ENCODE measurements at regions not wholly inside any gene's neighbourhood (a gene's known extent, or its start where the extent isn't known, plus 50 kb on each side); places are given as distances from the start of the nearest gene placed in this dataset.
"Not testable (repeated sequence)": the region's sequence is repeated elsewhere in the genome, so short reads cannot be mapped to it uniquely, and the experiment has no call there.

DNA sequence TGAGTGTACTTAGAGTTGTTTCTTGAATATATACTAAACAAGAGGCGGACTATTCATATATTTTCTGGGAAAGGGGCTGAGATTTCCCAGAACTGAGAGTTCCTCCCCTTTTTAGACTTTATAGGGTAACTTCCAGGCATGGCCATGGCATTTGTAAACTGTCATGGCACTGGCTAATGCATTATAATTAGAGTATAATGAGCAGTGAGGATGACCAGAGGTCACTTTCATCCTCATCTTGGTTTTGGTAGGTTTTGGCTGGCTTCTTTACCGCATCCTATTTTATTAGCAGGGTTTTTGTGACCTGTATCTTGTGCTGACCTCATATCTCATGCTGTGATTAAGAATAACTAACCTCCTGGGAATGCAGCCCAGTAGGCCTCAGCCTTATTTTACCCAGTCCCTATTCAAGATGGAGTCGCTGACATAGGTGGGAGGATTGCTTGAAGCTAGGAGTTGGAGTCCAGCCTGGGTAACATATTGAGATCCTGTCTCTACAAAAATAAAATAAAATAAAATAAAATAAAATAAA lies 91.4 kb downstream of the MOBP start:
- DNase-seq, result no peak

DNA sequence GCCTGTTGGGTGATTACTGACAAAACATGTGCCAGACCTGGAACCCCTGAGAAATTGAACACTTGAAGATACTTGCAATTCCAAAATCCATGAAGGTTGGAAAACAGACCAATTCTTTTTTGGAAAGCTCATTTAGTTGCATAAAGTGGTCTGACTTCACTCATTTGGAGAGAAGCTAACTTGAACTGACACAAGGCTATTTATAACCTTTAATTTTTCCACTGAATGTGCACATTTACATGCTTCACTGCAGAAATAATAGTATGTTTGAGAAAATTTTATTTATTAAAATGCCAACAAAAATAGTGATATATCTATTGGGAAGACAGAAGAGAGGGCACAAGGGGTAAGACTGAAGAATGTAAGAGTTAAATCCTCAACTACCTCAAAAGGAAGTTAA lies 92.1 kb downstream of the MOBP start:
- no peak for DNase-seq

DNA sequence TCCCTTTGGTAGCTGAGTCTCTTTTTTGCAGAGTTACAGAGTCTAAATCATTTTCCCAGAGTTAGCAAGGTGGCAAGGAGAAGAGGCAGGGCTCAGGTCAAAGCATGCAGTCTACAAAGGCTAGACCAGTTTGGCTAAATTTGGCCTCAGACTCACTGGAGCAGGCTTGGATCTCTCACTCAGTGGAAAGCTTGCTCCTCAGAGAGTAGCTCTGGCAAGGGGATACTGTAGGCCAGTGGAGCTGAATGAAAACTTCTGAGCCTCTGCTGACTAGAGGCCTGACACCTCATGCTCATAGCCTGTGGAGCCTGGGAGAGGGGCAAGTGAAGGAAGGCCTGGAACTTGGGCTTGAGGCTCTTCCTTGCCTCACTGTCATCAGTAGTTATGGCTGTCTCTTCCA lies 101.0 kb downstream of the MOBP start:
- no peak for DNase-seq

DNA sequence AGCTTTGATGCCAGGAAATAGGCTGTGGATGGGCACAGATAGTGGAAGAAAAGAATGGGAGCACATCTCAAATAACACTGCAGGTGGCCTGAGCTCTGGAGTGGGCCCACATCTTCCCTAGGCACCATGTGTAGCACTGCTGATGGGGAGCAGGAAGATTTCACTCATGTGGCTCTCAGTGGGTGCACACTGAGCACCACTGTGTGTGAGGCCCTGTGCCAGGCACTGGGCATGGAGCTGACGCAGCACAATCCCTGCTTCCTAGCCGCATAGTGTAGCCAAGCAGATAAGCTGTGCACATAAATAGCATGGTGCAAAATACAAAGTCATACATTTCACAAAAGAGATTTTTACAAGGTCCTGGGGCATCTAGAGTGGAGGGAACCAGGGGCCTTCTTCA lies 101.6 kb downstream of the MOBP start:
- no peak for DNase-seq

DNA sequence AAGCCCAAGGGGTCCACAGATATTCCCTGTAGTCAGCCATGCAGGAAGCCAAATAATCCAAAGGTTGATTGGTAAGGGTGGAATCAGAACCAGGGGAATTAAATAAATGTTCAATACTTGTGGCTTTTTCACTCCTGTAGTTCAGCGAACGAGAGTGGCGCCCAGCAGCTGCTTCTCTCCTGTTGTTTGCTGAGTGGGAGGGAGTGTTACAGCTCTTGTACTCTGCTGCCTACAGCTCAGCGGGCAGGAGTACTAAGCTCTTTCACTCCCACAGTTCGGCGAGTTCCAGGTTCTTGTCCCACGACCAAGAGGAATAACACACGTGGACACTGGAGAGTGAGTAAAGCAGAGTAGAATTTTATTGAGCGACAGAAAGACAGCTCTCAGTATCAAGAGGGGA lies 105.9 kb downstream of the MOBP start:
- DNase-seq, result no peak

DNA sequence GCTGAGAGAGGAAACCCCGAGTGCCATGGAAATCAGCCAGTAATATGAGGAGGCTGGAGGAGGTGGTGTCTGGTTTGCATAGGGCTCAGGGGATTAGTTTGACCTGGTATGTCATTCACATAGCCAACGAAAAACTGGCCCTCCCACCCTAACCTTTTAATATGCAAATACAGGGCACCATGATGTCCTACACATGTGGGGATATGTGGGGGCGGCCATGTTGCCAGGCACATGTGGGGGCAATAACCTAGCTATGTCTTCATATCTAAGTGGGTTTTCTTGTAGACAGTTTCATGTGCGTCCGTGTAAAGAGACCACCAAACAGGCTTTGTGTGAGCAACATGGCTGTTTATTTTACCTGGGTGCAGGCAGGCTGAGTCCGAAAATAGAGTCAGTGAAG lies 110.1 kb downstream of the MOBP start:
- no peak for DNase-seq

DNA sequence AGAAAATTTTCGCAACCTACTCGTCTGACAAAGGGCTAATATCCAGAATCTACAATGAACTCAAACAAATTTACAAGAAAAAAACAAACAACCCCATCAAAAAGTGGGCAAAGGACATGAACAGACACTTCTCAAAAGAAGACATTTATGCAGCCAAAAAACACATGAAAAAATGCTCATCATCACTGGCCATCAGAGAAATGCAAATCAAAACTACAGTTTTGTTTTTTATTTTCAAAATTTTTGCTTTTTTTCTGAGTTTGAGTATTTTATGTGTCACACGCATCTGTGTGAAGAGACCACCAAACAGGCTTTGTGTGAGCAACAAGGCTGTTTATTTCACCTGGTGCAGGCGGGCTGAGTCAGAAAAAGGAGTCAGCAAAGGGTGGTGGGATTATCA lies 118.7 kb downstream of the MOBP start:
- DNase-seq, result not testable (repeated sequence)

DNA sequence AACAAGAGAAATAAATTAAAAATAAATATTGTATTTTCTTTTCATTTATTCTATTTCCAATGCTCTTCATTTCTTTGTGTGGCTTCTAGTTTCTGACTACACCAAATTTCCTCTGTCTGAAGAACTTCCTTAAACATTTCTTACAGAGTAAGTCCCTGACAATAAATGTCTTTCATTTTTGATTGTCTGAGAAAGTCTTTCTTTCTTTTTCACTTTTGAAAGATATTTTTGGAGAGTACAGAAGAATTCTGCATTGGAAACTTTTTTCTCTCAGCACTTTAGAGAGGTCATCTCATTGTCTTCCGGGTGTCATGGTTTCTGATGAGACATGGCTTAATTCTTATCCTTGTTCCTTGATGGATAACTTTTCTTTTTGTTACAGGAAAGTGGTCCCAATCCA lies 119.6 kb downstream of the MOBP start:
- no peak for DNase-seq

DNA sequence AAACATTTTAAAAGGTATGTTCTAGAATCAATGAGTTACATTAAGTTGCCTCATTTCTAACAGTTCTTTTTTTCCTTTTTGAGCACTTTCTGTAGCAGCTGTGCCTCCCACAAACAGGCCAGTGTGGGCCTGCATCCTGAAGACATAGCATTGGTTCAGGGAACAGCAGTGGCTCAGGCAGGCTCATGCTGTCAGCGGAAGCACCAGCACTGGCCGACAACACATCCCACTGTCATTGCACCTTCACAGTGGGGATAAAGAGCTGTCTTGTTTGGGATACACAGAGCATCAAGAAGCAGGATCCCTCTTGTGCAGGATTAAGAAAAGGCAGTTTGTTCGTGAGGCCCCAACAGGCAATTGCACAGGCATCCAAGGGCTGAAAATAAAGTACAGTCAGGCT lies 123.3 kb downstream of the MOBP start:
- no peak for DNase-seq

DNA sequence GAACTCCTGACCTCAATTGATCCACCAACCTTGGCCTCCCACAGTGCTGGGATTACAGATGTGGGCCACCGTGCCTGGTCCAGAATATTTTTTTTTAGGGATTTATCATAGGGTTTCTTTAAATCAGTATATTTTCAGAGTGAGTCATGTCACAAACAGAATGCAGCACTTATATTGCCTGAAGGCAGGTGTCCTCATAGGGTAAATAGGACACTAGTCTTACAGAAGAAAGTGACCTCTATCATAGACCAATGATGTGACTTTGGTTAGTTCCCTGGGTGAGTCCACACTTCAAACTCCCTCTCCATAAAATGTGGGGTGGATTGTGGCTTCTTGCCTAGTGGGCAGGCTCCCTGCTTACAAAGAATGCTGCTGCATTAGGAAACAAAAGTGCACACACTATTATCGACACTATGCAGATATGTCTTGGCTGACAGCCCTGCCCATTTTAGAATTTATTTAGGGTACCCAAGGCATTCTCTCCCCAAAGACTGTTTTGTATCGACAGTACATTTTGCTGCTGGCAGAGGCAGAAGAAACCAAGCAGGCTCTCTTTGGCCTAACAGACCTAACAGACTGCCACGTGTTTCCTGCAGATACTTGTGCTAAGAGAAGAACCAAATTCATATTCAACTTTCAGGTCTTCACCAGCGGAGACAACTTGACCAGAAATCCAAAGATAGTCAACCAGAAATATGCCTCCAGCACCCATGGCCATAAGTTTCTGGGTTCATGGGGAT lies 125.0 kb downstream of the MOBP start:
- DNase-seq, result no peak

DNA sequence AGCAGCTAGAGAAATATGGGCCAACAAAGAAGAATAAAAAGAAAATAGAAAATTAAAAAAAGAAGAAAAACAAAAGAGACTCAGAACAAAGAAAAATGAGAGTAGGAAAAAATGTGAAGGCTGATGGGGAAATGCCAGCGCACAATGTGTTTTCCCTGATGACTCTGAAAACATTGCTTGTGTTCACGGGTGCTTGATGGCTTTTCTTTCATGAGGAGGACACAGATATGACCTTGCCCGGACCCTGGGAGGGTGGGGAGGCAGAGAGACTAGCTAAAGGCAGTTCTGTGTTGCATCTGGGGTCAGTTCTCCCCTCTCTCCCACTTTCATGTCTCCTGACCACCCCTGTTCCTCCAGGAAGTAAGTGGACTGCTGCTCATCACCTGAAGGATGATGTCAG lies 125.9 kb downstream of the MOBP start:
- DNase-seq, result no peak

DNA sequence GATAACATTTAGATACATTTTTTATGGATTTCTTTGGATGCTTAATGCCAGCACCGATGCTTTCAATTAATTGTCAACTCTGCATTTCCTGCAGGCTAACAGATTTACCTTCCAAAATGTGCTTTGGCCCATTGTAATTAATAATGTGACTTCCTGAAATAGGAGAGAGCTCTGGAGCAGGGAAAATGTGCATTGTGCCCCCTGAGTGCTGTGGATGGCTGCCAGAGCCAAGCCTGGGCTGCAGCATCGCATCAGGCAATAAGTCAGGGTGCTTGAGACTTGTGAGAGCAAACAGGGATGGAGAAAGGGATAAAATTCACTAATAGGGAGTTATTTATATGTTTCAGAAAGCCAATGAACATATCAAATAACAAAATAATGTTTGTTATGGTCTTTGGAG lies 133.8 kb downstream of the MOBP start:
- no peak for DNase-seq

DNA sequence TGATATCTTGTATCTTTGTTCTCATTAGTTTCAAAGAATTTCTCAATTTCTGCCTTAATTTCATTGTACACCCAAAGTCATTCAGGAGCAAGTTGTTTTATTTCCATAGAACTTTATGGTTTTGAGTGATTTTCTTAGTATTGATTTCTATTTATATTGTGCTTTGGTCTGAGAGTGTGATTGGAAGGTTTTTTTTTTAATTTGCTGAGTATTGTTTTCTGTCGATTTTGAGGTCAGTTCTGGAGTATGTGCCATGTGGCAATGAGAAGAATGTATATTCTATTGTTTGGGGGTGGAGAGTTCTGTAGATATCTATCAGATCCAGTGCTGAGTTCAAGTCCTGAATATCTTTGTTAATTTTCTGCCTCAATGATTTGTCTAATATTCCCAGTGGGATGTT lies 138.4 kb downstream of the MOBP start:
- DNase-seq, result no peak

DNA sequence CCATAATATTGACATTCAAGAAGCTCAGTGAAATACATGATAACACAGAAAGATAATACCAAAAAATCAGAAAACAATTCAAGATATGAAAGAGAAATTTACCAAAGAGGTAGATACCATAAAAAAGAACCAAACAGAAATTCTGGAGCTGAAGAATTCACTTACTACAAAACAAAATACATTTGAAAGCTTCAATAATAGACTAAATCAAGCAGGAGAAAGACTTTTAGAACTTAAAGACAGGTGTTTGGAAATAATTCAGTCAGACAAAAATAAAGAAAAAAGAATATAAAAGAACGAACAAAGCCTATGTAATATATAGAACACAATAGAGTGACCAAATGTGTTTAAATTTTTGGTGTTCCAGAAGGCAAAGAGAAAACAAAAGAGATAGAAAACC lies 158.7 kb downstream of the MOBP start:
- no peak for DNase-seq

DNA sequence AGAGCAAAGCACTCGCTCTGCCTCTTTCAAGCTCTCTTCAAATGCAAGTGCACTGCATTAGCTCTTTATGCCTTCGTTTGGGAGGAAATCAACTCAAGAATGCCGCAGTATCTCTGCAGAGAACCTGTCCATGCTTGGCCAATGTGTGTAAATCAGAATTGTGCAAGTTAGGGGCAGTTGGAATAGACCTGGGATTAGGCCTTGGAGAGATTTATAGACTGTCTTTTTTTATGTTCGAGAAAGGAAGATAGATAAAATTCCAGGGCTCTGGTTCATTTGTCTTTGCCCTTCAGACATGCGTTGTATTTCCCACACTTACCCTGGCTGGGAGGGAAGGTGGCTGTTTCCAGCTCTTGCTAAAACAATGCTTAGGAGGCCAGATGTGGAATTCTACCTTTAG lies 163.7 kb downstream of the MOBP start:
- peak in 1 of 2 experiments; percentile 35 for DNase-seq

DNA sequence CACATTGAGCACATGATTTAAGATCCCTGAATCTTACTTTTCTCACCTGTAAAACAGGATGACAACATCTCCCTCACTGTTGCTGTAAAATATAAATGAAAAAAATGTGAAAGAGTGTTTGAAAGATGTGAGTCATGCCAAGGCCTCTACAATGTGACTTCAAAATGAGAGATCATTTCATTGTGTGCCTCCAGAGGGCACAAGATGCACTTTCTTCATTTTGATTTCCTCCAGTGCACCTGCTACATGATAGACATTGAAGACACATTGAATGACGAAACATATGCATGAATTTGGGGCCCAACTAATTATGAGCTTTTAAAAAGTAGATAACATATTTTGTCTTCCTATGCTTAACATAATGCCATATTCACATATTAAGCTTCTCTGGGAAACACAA lies 170.3 kb downstream of the MOBP start:
- DNase-seq, result no peak

DNA sequence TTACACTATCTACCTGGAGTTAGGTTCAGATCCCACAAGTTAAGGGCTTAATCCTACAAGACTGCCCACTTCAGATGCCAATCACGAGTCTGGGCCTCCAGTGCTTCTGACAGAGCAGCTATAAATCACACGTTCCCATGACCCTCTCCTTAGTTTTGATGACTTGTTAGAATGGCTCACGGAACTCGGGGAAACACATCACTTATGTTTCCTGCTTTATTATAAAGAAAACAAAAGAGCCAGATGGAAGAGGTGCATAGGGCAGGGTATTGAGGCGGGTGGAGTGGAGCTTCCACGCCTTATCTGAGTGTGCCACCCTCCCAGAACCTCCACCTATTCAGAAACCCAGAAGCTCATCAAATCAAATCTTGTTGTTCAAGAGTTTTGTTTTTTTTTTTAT lies 170.8 kb downstream of the MOBP start:
- no peak for DNase-seq

DNA sequence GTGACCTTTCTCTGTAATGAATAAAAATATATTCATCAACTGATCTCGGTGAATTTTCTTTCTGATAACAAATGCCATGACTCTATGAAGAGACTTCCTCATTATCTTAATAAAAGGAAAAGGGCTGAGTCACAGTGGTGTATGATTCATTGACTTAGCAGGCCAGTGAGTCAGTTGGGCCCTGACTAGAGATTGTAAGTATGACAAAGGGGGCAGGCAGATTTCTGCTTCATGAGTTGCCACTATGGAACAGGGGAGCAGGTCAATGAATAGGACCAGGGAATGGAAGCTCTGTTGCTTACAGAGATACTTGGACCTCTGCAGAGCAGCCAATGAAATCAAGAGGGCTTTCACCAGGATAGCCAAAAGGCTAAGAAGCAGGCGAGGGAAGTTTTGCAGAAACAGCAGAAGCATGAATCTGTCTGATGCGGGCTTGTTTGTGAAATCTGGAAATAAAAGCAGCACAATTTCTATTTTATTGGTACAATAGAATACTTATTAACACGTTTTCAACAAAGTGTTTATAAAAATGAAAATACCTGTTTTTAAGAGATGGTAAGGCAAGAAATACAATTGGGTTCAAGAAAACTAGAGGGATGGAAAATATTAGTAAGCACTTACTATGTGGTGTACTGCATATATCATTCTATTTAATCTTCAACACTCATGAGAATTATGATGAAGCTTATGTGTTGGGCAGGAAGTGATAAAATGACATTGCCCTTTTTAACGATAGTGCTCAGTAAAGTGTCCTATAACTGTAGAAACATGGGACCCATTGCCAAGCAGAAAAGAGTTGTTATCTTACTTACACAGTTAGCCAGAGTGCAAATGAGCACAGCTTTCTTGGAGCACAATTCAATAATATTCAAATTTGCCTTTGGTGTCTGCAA lies 169.8 kb upstream of the MYRIP start:
- no peak for DNase-seq

DNA sequence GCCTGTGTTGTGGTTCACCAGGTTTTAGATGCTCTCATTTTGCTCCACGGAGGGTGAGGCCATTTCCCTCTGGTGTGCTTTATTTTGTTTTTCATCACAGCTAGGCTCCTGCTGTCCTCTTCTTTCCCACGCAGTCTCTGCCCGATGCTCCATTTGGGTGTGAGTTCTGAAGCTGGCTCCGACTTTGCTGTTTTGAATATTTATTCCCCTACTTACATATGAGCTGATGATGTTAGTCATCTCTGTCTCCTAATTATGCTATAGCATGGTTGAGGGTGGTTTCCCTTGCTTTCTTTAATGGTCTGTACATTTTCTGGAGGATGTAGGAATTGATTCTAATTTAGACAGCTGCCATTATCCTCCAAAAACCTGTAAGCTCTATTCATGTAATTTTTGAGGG lies 168.1 kb upstream of the MYRIP start:
- DNase-seq, result no peak

DNA sequence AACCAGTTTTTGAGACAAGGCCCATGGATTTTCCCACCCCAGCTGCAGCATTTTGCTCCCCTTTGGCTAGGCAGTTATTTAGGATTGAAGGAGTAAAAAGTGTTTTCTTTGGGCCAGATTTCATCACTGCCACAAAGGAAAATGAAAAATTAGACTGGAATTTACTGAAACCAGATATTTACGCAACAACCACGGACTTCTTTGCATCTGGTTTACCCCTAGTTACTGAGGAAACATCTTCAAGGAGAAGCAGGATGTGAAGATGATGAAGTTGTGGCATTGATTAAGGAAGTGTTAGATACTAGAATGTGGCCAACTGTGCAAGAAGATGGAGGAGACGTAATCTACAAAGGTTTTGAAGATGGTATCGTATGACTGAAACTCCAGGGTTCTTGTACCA lies 165.2 kb upstream of the MYRIP start:
- DNase-seq, result no peak

DNA sequence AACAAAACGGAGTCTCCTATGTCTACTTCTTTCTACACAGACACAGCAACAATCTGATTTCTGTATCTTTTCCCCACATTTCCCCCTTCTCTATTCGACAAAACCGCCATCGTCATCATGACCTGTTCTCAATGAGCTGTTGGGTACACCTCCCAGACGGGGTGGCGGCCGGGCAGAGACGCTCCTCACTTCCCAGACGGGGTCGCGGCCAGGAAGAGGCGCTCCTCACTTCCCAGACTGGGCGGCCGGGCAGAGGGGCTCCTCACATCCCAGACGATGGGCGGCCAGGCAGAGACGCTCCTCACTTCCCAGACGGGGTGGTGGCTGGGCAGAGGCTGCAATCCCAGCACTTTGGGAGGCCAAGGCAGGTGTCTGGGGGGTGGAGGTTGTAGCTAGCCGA lies 158.2 kb upstream of the MYRIP start:
- DNase-seq, result not testable (repeated sequence)

DNA sequence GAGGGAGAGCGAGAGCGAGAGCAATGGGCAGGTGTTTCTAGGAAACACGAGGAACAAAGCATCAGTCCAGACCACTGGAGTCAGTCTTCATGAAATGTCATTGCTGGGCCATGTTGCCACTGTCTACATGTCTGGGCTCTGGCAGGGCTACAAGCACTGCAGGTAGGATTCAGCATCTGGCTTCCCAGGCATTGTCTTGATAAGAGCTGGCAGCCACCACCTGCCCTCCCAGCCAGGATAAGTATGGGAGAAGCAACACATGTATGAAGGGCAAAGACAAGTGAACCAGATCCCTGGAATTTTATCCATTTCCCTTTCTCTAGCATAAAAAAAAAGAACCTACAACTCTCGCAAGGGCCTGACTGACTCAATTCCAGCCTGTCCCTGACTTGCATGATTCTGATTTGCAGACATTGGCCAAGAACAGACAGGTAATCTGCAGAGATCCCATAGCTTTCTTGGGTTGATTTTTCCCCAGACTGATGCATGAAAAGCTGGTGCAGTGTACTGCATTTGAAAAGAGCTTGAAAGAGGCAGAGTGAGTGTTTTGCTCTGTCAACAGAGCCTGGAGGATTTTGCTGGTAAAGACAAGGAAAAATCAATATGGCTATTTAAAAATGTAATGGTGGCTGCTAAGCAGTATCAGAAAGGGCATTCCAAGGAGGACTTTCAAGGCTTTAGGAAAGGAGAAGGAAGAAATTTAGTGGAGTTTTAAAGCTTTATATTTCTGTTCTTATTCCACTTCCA lies 157.2 kb upstream of the MYRIP start:
- peak; percentile 37 to 60 for DNase-seq

DNA sequence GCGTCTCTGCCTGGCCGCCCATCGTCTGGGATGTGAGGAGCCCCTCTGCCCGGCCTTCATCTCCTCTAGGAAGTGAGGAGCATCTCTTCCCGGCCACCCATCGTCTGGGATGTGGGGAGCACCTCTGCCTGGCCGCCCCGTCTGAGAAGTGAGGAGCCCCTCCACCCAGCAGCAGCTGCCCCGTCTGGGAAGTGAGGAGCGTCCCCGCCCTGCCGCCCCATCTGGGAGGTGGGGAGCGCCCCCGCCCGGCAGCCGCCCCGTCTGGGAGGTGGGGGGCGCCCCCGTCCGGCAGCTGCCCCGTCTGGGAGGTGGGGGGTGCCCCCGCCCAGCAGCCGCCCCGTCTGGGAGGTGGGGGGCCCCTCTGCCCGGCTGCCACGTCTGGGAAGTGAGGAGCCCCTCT lies 153.7 kb upstream of the MYRIP start:
- DNase-seq, result not testable (repeated sequence)

DNA sequence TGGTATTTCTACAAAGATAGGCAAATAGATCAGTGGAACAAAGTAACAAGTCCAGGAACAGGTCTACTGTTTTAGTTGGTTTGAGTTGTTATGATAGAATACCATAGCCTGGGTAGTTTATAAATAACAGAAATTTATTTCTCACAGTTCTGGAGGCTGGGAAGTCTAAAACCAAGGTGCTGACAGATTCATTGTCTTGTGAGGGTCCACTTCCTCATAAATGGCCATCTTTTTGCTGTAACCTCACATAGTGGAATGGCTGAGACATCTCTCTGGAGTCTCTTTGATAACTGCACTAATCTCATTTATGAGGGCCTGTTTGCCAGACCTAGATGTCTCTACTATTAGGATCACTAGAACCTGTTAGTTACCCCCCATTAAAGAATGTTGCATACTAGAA lies 152.3 kb upstream of the MYRIP start:
- DNase-seq, result no peak

Data from NCI-H187 (cell line).